ENCODE measurements at regions not wholly inside any gene's neighbourhood (a gene's known extent, or its start where the extent isn't known, plus 50 kb on each side); places are given as distances from the start of the nearest gene placed in this dataset.

DNA sequence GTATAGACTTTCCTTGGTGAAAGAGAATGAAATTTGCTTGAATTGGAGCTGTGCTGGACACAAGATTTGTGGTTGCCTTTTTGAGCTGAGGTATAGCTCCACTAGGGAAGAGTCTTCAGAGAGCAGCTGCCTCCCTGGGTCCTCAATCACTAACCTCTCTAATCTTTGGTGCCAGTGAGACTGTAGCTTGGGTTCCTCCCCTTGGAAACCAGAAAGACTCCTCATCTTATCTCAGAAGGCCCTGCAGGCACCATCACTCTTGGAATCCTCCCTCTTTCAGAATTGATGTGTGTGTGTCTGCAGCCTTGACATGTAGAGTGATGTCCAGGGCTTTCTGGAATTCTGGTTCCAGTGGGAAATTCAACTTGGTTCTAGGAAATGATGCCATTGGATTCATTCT lies 426.5 kb downstream of the RPS24 start:
- peaks cover 18% of the 10 kb centered on the region for H3K4me1 Mint-ChIP-seq (ENCODE audit: low read depth, unreplicated experiment)
- H3K27ac Mint-ChIP-seq (ENCODE audit: unreplicated experiment), result no peak overlapping the region

DNA sequence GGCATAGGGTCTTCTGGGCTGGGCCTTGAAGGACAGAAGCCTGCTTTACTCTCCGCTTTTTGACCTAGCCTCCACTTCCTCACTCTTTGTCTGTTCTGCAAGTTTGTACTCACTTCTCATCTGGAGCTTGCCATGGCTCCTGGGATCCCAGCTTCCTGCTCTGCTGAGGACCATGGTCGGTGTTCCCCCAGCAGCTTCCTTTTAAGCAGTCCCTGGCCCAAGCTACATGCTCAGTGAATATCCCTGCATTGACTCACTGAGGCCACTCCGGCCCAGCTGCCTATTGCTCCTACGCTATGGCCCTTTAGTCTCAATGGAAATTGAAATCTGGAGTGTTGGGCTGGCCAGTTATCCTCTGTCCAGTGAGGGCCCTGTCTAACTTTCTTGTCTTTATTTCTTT lies 427.7 kb downstream of the RPS24 start:
- Mint-ChIP-seq H3K4me1 (ENCODE audit: low read depth, unreplicated experiment) (peaks cover 13% of the 10 kb centered on the region), H3K9me3 (ENCODE audit: unreplicated experiment) (peaks cover 4% of the 10 kb centered on the region), H3K4me3 (ENCODE audit: unreplicated experiment) (no peak overlapping the region), H3K27ac (ENCODE audit: unreplicated experiment) (no peak overlapping the region), H3K36me3 (ENCODE audit: unreplicated experiment) (peaks cover 4% of the 10 kb centered on the region), H3K27me3 (ENCODE audit: unreplicated experiment) (peaks cover 1% of the 10 kb centered on the region)
- no peak for DNase-seq
- TF ChIP-seq CTCF (IDR thresholded peaks at IDR 0.05; ENCODE audit: partially characterized antibody, unreplicated experiment), result no peak

More for the DNA sequence above, 426.5 kb downstream of the RPS24 start:
- Mint-ChIP-seq H3K36me3 (ENCODE audit: unreplicated experiment) (peaks cover 4% of the 10 kb centered on the region), H3K4me3 (ENCODE audit: unreplicated experiment) (no peak overlapping the region), H3K27me3 (ENCODE audit: unreplicated experiment) (peaks cover 4% of the 10 kb centered on the region), H3K9me3 (ENCODE audit: unreplicated experiment) (peaks cover 2% of the 10 kb centered on the region)
- no peak for DNase-seq
- no peak for TF ChIP-seq CTCF (IDR thresholded peaks at IDR 0.05; ENCODE audit: partially characterized antibody, unreplicated experiment)

- Mint-ChIP-seq H3K27ac (ENCODE audit: unreplicated experiment) (no peak overlapping the region), H3K9me3 (ENCODE audit: unreplicated experiment) (peaks cover 7% of the 10 kb centered on the region), H3K4me1 (ENCODE audit: low read depth, unreplicated experiment) (peaks cover 14% of the 10 kb centered on the region), H3K4me3 (ENCODE audit: unreplicated experiment) (no peak overlapping the region), H3K27me3 (ENCODE audit: unreplicated experiment) (peaks cover 1% of the 10 kb centered on the region), H3K36me3 (ENCODE audit: unreplicated experiment) (peaks cover 4% of the 10 kb centered on the region)
- DNase-seq, result no peak
- no peak for TF ChIP-seq CTCF (IDR thresholded peaks at IDR 0.05; ENCODE audit: partially characterized antibody, unreplicated experiment)
Observed at GRCh38 chr10:78462176-78462575, 428.5 kb downstream of the RPS24 start.

GRCh38 chr10:78462726-78463228 lies 429.1 kb downstream of the RPS24 start:
- DNase-seq, result no peak
- peaks cover 4% of the 10 kb centered on the region for H3K36me3 Mint-ChIP-seq (ENCODE audit: unreplicated experiment)
- H3K9me3 Mint-ChIP-seq (ENCODE audit: unreplicated experiment), result peaks cover 12% of the 10 kb centered on the region
- no peak for TF ChIP-seq CTCF (IDR thresholded peaks at IDR 0.05; ENCODE audit: partially characterized antibody, unreplicated experiment)
- H3K27ac Mint-ChIP-seq (ENCODE audit: unreplicated experiment), result peak overlapping the region; percentile 44
- peaks cover 19% of the 10 kb centered on the region for H3K4me1 Mint-ChIP-seq (ENCODE audit: low read depth, unreplicated experiment)
- peaks cover 3% of the 10 kb centered on the region for H3K27me3 Mint-ChIP-seq (ENCODE audit: unreplicated experiment)
- H3K4me3 Mint-ChIP-seq (ENCODE audit: unreplicated experiment), result no peak overlapping the region

DNA sequence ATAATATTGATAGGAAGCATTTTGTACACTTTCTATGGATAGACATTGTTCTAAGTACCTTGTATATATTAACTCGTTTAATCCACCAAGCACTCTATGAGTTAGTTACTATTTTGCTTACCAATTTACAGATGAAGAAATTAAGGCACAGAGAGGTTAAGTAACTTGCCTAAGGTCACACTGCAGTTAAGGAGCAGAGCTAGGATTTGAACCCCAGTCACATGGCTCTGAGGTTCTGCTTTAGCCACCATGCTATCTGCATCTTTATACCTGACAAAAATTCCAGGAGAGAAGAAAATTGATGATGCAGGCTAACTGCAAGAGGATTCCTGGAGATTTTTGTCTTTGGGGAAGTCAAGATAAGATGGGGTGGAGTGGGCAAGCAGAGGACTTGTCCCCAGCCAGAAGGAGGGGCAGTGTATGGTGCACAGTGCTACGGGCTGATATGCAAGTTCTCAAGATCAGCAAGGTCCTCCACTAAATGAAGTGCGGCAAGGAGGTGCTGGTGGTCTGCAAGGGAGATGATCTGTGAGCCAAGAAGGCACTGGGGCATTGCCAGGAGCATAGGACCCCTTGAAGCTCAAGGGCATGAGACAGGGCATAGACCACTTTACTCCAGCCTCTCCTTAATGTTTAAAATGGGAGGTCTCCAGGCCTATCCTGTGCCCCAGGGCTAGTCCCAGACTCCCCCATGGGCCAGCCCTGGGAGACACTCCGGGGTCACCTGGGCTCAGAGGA lies 430.6 kb downstream of the RPS24 start:
- H3K9me3 Mint-ChIP-seq (ENCODE audit: unreplicated experiment), result peaks cover 12% of the 10 kb centered on the region
- H3K27me3 Mint-ChIP-seq (ENCODE audit: unreplicated experiment), result peaks cover 3% of the 10 kb centered on the region
- H3K27ac Mint-ChIP-seq (ENCODE audit: unreplicated experiment), result peak overlapping the region; percentile 55
- no peak for DNase-seq
- peak overlapping the region; percentile 46 for H3K4me3 Mint-ChIP-seq (ENCODE audit: unreplicated experiment)
- peaks cover 4% of the 10 kb centered on the region for H3K36me3 Mint-ChIP-seq (ENCODE audit: unreplicated experiment)
- no peak for TF ChIP-seq CTCF (IDR thresholded peaks at IDR 0.05; ENCODE audit: partially characterized antibody, unreplicated experiment)
- peaks cover 19% of the 10 kb centered on the region for H3K4me1 Mint-ChIP-seq (ENCODE audit: low read depth, unreplicated experiment)
